ENCODE measurements at regions not wholly inside any gene's neighbourhood (a gene's known extent, or its start where the extent isn't known, plus 50 kb on each side); places are given as distances from the start of the nearest gene placed in this dataset.
"Not testable (repeated sequence)": the region's sequence is repeated elsewhere in the genome, so short reads cannot be mapped to it uniquely, and the experiment has no call there.

GRCh38 chr12:131511803-131512561 is 198.9 kb upstream of the SFSWAP start:
- Mint-ChIP-seq H3K4me1 (ENCODE audit: low read depth) (peaks cover 27% of the 10 kb centered on the region), H3K4me3 (no peak overlapping the region), H3K27ac (no peak overlapping the region), H3K27me3 (peaks cover 10% of the 10 kb centered on the region), H3K36me3 (ENCODE audit: low read depth) (no peaks in the 10 kb centered on the region), H3K9me3 (peaks cover 14% of the 10 kb centered on the region)
- intact Hi-C loops (cut with micrococcal nuclease), result no loop called here

DNA sequence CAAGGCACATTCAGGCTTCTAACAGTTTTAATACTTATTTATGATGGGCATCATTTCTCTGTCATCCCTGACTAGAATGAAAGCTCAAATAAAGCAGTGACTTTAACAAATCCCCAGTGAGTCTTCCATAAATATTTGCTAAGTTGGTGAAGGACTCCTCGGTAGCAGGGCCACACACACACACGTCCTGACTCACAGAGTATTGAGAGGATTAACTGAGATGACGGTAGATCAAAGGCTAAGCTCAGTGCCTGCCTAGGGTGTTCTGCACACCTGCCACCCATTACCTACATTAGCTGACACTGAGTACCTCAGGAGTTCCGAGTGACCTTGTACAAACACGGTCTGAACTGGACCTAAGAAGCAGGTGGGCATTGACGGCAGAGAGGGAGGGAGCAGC is 197.3 kb upstream of the SFSWAP start:
- Mint-ChIP-seq H3K27ac (no peak overlapping the region), H3K27me3 (no peaks in the 10 kb centered on the region), H3K9me3 (peaks cover 25% of the 10 kb centered on the region), H3K4me3 (no peak overlapping the region), H3K36me3 (ENCODE audit: low read depth) (no peaks in the 10 kb centered on the region), H3K4me1 (ENCODE audit: low read depth) (peaks cover 27% of the 10 kb centered on the region)
- intact Hi-C loops (cut with micrococcal nuclease), result no loop called here

DNA sequence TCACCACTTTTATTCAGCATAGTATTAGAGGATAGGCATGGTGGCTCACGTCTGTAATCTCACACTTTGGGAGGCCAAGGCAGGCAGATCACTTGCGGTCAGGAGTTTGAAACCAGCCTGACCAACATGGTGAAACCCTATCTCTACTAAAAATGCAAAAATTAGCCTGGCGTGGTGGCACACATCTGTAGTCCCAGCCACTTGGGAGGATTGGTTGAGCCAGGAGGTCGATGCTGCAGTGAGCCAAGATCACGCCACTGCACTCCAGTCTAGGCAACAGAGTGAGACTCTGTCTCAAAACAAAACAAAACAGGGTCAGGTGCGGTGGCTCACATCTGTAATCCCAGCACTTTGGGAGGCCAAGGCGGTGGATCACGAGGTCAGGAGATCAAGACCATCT is 190.3 kb upstream of the SFSWAP start:
- Mint-ChIP-seq H3K9me3 (peaks cover 24% of the 10 kb centered on the region), H3K27me3 (peaks cover 12% of the 10 kb centered on the region)
- H3K27ac Mint-ChIP-seq; H3K4me3 Mint-ChIP-seq; H3K36me3 Mint-ChIP-seq (ENCODE audit: low read depth); intact Hi-C loops (cut with micrococcal nuclease); H3K4me1 Mint-ChIP-seq (ENCODE audit: low read depth): not testable (repeated sequence)

GRCh38 chr12:131521326-131521725 is 189.6 kb upstream of the SFSWAP start:
- peaks cover 17% of the 10 kb centered on the region for H3K9me3 Mint-ChIP-seq
- H3K36me3 Mint-ChIP-seq (ENCODE audit: low read depth), result no peaks in the 10 kb centered on the region
- H3K4me3 Mint-ChIP-seq, result no peak overlapping the region
- no peak overlapping the region for H3K27ac Mint-ChIP-seq
- H3K4me1 Mint-ChIP-seq (ENCODE audit: low read depth), result no peaks in the 10 kb centered on the region
- intact Hi-C loops (cut with micrococcal nuclease), result no loop called here
- H3K27me3 Mint-ChIP-seq, result peaks cover 13% of the 10 kb centered on the region

DNA sequence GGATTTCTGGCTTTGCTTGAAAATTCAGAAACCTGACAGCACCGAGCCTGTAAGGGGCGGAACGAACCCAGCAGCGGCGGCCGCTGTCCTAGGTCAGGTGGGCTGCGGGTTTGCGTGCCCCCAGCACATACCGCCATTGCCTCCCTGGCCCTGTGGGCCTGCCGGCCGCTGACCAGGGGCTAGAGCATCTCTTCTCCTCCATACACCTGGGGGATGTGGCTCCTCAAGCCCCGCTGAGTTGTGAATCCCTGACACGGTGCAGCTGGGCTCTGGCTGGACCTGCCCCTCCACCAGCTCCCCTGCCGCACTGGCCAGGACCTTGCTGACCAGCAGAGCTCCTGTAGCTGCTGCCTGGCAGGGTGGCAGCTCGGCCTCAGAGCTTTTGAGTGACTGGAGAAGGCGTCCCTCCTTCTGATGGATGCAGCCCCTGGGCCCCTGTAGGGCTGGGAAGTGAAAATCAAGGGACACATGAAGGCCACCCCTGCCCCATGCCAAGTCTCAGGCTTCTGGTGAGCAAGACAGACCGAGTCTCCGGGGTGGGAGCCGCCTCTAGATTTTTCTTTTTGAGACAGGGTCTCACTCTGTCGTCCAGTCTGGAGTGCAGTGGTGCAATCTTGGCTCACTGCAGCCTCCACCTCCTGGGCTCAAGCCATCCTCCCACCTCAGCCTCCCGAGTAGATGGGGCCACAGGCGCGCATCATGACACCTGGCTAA is 184.9 kb upstream of the SFSWAP start:
- Mint-ChIP-seq H3K36me3 (ENCODE audit: low read depth) (no peaks in the 10 kb centered on the region), H3K27me3 (peaks cover 14% of the 10 kb centered on the region), H3K4me1 (ENCODE audit: low read depth) (peaks cover 7% of the 10 kb centered on the region), H3K27ac (no peak overlapping the region), H3K4me3 (no peak overlapping the region), H3K9me3 (no peaks in the 10 kb centered on the region)
- intact Hi-C loops (cut with micrococcal nuclease), result no loop called here

- no peaks in the 10 kb centered on the region for H3K9me3 Mint-ChIP-seq
- no peak overlapping the region for H3K27ac Mint-ChIP-seq
- no peaks in the 10 kb centered on the region for H3K36me3 Mint-ChIP-seq (ENCODE audit: low read depth)
- peaks cover 15% of the 10 kb centered on the region for H3K27me3 Mint-ChIP-seq
- no peak overlapping the region for H3K4me3 Mint-ChIP-seq
- peaks cover 7% of the 10 kb centered on the region for H3K4me1 Mint-ChIP-seq (ENCODE audit: low read depth)
- intact Hi-C loops (cut with micrococcal nuclease), result no loop called here
Observed at GRCh38 chr12:131527092-131527491, 183.8 kb upstream of the SFSWAP start.

- peaks cover 7% of the 10 kb centered on the region for H3K4me1 Mint-ChIP-seq (ENCODE audit: low read depth)
- H3K27me3 Mint-ChIP-seq, result peaks cover 16% of the 10 kb centered on the region
- H3K9me3 Mint-ChIP-seq, result no peaks in the 10 kb centered on the region
- no peak overlapping the region for H3K27ac Mint-ChIP-seq
- intact Hi-C loops (cut with micrococcal nuclease), result no loop called here
- H3K36me3 Mint-ChIP-seq (ENCODE audit: low read depth), result no peaks in the 10 kb centered on the region
- H3K4me3 Mint-ChIP-seq, result no peak overlapping the region
Observed at GRCh38 chr12:131527736-131528135, 183.2 kb upstream of the SFSWAP start.

- H3K27me3 Mint-ChIP-seq, result peaks cover 15% of the 10 kb centered on the region
- intact Hi-C loops (cut with micrococcal nuclease), result no loop called here
- no peaks in the 10 kb centered on the region for H3K9me3 Mint-ChIP-seq
- H3K36me3 Mint-ChIP-seq (ENCODE audit: low read depth), result no peaks in the 10 kb centered on the region
- H3K27ac Mint-ChIP-seq, result no peak overlapping the region
- peaks cover 7% of the 10 kb centered on the region for H3K4me1 Mint-ChIP-seq (ENCODE audit: low read depth)
- no peak overlapping the region for H3K4me3 Mint-ChIP-seq
Observed at GRCh38 chr12:131528144-131528543, 182.7 kb upstream of the SFSWAP start.

DNA sequence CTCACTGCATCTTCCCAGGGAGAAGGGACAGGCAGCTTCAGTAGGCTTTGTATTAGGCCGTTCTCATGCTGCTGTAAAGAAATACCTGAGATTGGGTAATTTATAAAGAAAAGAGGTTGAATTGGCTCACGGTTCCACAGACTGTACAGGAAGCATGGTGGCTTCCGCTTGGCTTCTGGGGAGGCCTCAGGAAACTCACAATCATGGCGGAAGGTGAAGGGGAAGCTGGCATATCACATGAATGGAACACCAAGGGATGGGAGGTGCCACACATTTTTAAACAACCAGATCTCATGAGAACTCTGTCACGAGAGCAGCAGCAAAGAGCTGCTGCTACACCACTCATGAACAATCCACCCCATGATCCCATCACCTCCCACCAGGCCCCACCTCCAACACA is 182.2 kb upstream of the SFSWAP start:
- Mint-ChIP-seq H3K9me3 (no peaks in the 10 kb centered on the region), H3K36me3 (ENCODE audit: low read depth) (no peaks in the 10 kb centered on the region), H3K4me3 (no peak overlapping the region), H3K27ac (no peak overlapping the region), H3K4me1 (ENCODE audit: low read depth) (peaks cover 7% of the 10 kb centered on the region), H3K27me3 (peaks cover 15% of the 10 kb centered on the region)
- intact Hi-C loops (cut with micrococcal nuclease), result no loop called here

- Mint-ChIP-seq H3K4me3 (no peak overlapping the region), H3K27me3 (peaks cover 15% of the 10 kb centered on the region), H3K36me3 (ENCODE audit: low read depth) (no peaks in the 10 kb centered on the region), H3K27ac (no peak overlapping the region), H3K9me3 (no peaks in the 10 kb centered on the region), H3K4me1 (ENCODE audit: low read depth) (peaks cover 7% of the 10 kb centered on the region)
- intact Hi-C loops (cut with micrococcal nuclease), result no loop called here
Observed at GRCh38 chr12:131529196-131530040, 181.5 kb upstream of the SFSWAP start.

DNA sequence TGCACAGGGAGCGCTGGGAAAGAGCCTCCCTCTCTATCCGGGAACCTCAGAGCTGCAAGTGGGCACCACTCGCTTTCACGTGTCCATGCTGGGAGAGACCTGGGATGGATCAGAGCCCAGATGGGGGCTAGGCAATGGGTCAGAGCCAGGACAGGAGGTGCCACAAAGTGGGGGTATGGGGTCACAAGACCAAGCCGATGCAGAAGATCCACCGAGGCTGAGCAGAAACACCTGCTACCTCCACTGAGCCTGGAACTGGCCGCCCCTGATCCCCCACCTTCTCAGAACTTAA is 180.9 kb upstream of the SFSWAP start:
- Mint-ChIP-seq H3K4me1 (ENCODE audit: low read depth) (peaks cover 7% of the 10 kb centered on the region), H3K27me3 (peaks cover 15% of the 10 kb centered on the region), H3K36me3 (ENCODE audit: low read depth) (no peaks in the 10 kb centered on the region), H3K4me3 (no peak overlapping the region), H3K27ac (no peak overlapping the region), H3K9me3 (no peaks in the 10 kb centered on the region)
- intact Hi-C loops (cut with micrococcal nuclease), result no loop called here

GRCh38 chr12:131530422-131530821 is 180.5 kb upstream of the SFSWAP start:
- no peak overlapping the region for H3K27ac Mint-ChIP-seq

GRCh38 chr12:131533139-131533538 is 177.8 kb upstream of the SFSWAP start:
- H3K36me3 Mint-ChIP-seq (ENCODE audit: low read depth), result no peaks in the 10 kb centered on the region
- H3K4me3 Mint-ChIP-seq, result no peak overlapping the region
- no peaks in the 10 kb centered on the region for H3K9me3 Mint-ChIP-seq
- H3K27ac Mint-ChIP-seq, result no peak overlapping the region
- H3K4me1 Mint-ChIP-seq (ENCODE audit: low read depth), result peaks cover 7% of the 10 kb centered on the region
- H3K27me3 Mint-ChIP-seq, result peaks cover 17% of the 10 kb centered on the region
- intact Hi-C loops (cut with micrococcal nuclease), result no loop called here

More at GRCh38 chr12:131530422-131530821, 180.5 kb upstream of the SFSWAP start:
- Mint-ChIP-seq H3K4me1 (ENCODE audit: low read depth) (peaks cover 7% of the 10 kb centered on the region), H3K4me3 (no peak overlapping the region), H3K27me3 (peaks cover 15% of the 10 kb centered on the region), H3K9me3 (no peaks in the 10 kb centered on the region), H3K36me3 (ENCODE audit: low read depth) (no peaks in the 10 kb centered on the region)
- intact Hi-C loops (cut with micrococcal nuclease), result no loop called here

DNA sequence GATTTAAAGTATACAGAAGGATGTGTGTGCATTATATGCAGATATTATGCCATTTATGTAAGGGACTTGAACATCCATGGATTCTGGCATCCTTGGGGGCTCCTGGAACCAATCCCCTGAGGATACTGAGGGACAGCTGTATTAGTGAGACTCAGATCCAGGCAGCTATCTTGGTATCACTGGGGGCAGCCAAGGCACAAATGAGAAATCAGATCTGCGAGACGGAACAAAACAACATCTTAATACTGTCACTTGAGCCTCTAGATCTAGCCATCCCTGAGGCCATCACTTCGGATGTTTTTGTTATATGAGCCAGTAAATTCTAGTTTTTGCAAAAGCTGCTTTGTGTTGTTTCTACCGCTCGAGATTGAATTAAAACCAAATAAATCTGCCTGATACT is 175.1 kb upstream of the SFSWAP start:
- Mint-ChIP-seq H3K36me3 (ENCODE audit: low read depth) (no peaks in the 10 kb centered on the region), H3K9me3 (no peaks in the 10 kb centered on the region), H3K4me1 (ENCODE audit: low read depth) (no peaks in the 10 kb centered on the region), H3K27ac (no peak overlapping the region), H3K4me3 (no peak overlapping the region), H3K27me3 (peaks cover 14% of the 10 kb centered on the region)
- intact Hi-C loops (cut with micrococcal nuclease), result no loop called here

Data from dendritic cell treated with granulocyte-macrophage colony-stimulating factor and Interleukin-4, amounts not matched to agents 40 ng/mL and 50 ng/mL, for 4 days (primary cell).